Spleen (tissue), 7 donors: ENCODE measurements at regions not wholly inside any gene's neighbourhood (a gene's known extent, or its start where the extent isn't known, plus 50 kb on each side); places are given as distances from the start of the nearest gene placed in this dataset.
"Not testable (repeated sequence)": the region's sequence is repeated elsewhere in the genome, so short reads cannot be mapped to it uniquely, and the experiment has no call there.

Experiments
- POLR2A ChIP-seq, 3 donors: fragments of 450-650 bp; IDR thresholded peaks; one replicate each; pipeline ENCODE4 v1.5.1; 2017; ENCODE audit warnings: antibody characterized with exemption in 3 of 3, mild to moderate bottlenecking in 1 of 3
- POLR2AphosphoS5 ChIP-seq, 3 donors: sonication (generic); formaldehyde crosslinking; IDR thresholded peaks; one replicate each; pipeline ENCODE4 v1.5.1; 2017; ENCODE audit warnings: antibody characterized with exemption in 3 of 3
- TF ChIP-seq, protein P1 (sequence below), 11 experiments: fragments of 200-600 bp in 7 of 11; fragments of 450-650 bp in 4 of 11; sonication (generic) in 4 of 11; IDR thresholded peaks in 8 of 11; conservative IDR thresholded peaks in 3 of 11; 1 replicate in 7 of 11; 2 replicates in 4 of 11; pipeline versions ENCODE4 v1.4.0 to v1.8.0; 2016 to 2021; ENCODE audit warnings: antibody characterized with exemption in 11 of 11, inconsistent platforms in 4 of 11, mild to moderate bottlenecking in 1 of 11
- donor health status: DM: no; HTN: no; CAD: no; lungs with moderate emphysema.
- donor health status: DM: no; HTN: no; CAD: no.
- donor health status: DM: no; HTN: no; CAD: no.

DNA sequence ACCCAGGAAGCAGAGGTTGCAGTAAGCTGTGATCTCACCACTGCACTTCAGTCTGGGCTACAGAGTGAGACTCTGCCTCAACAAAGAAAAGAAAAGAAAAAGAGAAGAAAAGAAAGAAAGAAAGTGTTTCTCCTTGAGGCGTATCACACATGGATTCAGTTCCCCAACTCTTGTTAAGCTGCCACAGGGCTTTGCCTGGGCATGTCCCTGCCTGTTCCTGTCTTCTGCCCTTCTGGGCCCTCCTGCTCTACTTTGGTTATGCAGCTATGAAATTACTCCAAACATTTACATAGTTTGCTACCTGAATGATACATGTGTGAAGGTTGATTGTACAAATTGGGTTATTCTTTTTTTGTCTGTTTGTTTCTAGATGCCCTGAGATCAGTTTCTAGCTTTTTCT, 175.3 kb upstream of the FAM240B start:
- TF ChIP-seq, protein P1, sequence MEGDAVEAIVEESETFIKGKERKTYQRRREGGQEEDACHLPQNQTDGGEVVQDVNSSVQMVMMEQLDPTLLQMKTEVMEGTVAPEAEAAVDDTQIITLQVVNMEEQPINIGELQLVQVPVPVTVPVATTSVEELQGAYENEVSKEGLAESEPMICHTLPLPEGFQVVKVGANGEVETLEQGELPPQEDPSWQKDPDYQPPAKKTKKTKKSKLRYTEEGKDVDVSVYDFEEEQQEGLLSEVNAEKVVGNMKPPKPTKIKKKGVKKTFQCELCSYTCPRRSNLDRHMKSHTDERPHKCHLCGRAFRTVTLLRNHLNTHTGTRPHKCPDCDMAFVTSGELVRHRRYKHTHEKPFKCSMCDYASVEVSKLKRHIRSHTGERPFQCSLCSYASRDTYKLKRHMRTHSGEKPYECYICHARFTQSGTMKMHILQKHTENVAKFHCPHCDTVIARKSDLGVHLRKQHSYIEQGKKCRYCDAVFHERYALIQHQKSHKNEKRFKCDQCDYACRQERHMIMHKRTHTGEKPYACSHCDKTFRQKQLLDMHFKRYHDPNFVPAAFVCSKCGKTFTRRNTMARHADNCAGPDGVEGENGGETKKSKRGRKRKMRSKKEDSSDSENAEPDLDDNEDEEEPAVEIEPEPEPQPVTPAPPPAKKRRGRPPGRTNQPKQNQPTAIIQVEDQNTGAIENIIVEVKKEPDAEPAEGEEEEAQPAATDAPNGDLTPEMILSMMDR (IDR thresholded peaks at IDR 0.05 in 8 of 11, conservative IDR thresholded peaks at IDR 0.05 in 3 of 11), result not testable (repeated sequence)
- TF ChIP-seq POLR2AphosphoS5, POLR2A (IDR thresholded peaks at IDR 0.05): not testable (repeated sequence)
